GM19099 (cell line): ENCODE measurements at regions not wholly inside any gene's neighbourhood (a gene's known extent, or its start where the extent isn't known, plus 50 kb on each side); places are given as distances from the start of the nearest gene placed in this dataset.

Experiments used
- POLR2A ChIP-seq: IDR thresholded peaks from 3 replicates; pipeline ENCODE4 v1.6.1; 2011; ENCODE audit warnings: low read depth; ENCODE audit not compliant: insufficient read length; ENCODE audit errors: extremely low read depth

GRCh38 chr2:118374974-118375755 is 286.9 kb downstream of the INSIG2 start:
- TF ChIP-seq POLR2A = no peak

GRCh38 chr2:118372886-118373830 is 284.9 kb downstream of the INSIG2 start:
- no peak for TF ChIP-seq POLR2A

- no peak for TF ChIP-seq POLR2A
Observed at GRCh38 chr2:118371515-118371914, 283.2 kb downstream of the INSIG2 start.

- no peak for TF ChIP-seq POLR2A
Observed at GRCh38 chr2:118363604-118364003, 275.3 kb downstream of the INSIG2 start.

- TF ChIP-seq POLR2A = no peak
Observed at GRCh38 chr2:118356051-118356450, 267.8 kb downstream of the INSIG2 start.

GRCh38 chr2:118351796-118352195 is 263.5 kb downstream of the INSIG2 start:
- TF ChIP-seq POLR2A = no peak

- no peak for TF ChIP-seq POLR2A
Observed at GRCh38 chr2:118350621-118351020, 262.4 kb downstream of the INSIG2 start.

GRCh38 chr2:118349365-118349764 is 261.1 kb downstream of the INSIG2 start:
- no peak for TF ChIP-seq POLR2A

- TF ChIP-seq POLR2A = no peak
Observed at GRCh38 chr2:118348380-118349034, 260.2 kb downstream of the INSIG2 start.

- no peak for TF ChIP-seq POLR2A
Observed at GRCh38 chr2:118345465-118345864, 257.2 kb downstream of the INSIG2 start.

GRCh38 chr2:118340103-118340502 is 251.8 kb downstream of the INSIG2 start:
- TF ChIP-seq POLR2A = no peak

GRCh38 chr2:118339386-118339785 is 251.1 kb downstream of the INSIG2 start:
- no peak for TF ChIP-seq POLR2A

- TF ChIP-seq POLR2A = no peak
Observed at GRCh38 chr2:118333664-118334063, 245.4 kb downstream of the INSIG2 start.

GRCh38 chr2:118325321-118325955 is 237.2 kb downstream of the INSIG2 start:
- no peak for TF ChIP-seq POLR2A

- no peak for TF ChIP-seq POLR2A
Observed at GRCh38 chr2:118322406-118322805, 234.1 kb downstream of the INSIG2 start.

GRCh38 chr2:118321432-118322105 is 233.3 kb downstream of the INSIG2 start:
- no peak for TF ChIP-seq POLR2A
